GM12864 (cell line): ENCODE measurements at regions not wholly inside any gene's neighbourhood (a gene's known extent, or its start where the extent isn't known, plus 50 kb on each side); places are given as distances from the start of the nearest gene placed in this dataset.

Source experiments
- DNase-seq: peaks from one replicate; pipeline ENCODE4 v3.0.0-alpha.2; 2011; ENCODE audit warnings: low read depth
- H3K4me3 ChIP-seq: 2 replicates; pipeline ENCODE4 v1.5.1; 2011; ENCODE audit warnings: mild to moderate bottlenecking, low read depth, low read length, control low read depth
- TF ChIP-seq, protein P1 (sequence below): IDR thresholded peaks from 2 replicates; pipeline ENCODE4 v1.5.1; 2011; ENCODE audit warnings: low read depth, mild to moderate bottlenecking, moderate library complexity, low read length, control low read depth, inconsistent platforms; ENCODE audit errors: missing control alignments

DNA sequence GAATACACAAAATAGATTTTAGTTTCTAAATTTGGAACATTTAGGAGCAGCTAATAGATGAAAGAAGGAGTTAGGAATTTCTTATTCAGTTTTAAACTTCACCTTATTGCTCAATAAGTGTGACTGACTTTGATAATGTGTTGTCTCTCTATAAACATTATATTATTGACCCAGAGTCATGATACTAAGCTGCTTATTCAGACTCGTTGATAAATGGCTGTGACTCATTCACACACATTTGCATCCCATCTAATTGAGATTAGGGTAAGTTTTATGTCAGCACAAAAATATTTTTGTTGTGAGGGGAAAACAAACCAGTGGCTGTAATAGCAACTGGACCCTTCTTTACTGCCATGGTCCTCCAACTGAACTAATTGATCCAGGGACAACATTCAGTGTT, 137.6 kb downstream of the GOLIM4 start:
- TF ChIP-seq, protein P1, sequence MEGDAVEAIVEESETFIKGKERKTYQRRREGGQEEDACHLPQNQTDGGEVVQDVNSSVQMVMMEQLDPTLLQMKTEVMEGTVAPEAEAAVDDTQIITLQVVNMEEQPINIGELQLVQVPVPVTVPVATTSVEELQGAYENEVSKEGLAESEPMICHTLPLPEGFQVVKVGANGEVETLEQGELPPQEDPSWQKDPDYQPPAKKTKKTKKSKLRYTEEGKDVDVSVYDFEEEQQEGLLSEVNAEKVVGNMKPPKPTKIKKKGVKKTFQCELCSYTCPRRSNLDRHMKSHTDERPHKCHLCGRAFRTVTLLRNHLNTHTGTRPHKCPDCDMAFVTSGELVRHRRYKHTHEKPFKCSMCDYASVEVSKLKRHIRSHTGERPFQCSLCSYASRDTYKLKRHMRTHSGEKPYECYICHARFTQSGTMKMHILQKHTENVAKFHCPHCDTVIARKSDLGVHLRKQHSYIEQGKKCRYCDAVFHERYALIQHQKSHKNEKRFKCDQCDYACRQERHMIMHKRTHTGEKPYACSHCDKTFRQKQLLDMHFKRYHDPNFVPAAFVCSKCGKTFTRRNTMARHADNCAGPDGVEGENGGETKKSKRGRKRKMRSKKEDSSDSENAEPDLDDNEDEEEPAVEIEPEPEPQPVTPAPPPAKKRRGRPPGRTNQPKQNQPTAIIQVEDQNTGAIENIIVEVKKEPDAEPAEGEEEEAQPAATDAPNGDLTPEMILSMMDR, result no peak
- no peak overlapping the region for H3K4me3 ChIP-seq
- DNase-seq, result no peak

DNA sequence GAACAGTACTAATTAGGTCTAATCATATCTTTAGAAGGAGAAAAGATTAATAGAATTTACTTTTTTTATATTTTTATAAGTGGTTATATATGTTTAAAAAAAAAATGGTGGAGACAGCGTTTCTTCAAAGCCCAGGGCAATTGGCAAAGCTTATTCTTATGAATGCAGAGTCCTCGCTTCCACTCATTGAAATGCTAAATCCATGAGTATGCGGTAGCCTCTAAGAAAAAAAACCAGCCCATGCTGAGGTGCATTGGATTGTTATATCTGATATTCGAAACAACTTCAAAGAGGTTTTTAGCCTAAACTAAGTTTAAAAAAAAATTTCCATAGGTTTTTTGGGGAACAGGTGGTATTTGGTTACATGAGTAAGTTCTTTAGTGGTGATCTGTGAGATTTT, 142.8 kb downstream of the GOLIM4 start:
- TF ChIP-seq, protein P1, result no peak
- no peak for DNase-seq
- H3K4me3 ChIP-seq, result no peak overlapping the region

- TF ChIP-seq, protein P1, result no peak
These were observed 145.5 kb downstream of the GOLIM4 start for GRCh38 chr3:167950212-167950611.

GRCh38 chr3:167941234-167941995, 154.3 kb downstream of the GOLIM4 start:
- TF ChIP-seq, protein P1, result no peak
- H3K4me3 ChIP-seq, result no peak overlapping the region
- no peak for DNase-seq

More at GRCh38 chr3:167950212-167950611, 145.5 kb downstream of the GOLIM4 start:
- H3K4me3 ChIP-seq, result no peak overlapping the region
- DNase-seq, result no peak

DNA sequence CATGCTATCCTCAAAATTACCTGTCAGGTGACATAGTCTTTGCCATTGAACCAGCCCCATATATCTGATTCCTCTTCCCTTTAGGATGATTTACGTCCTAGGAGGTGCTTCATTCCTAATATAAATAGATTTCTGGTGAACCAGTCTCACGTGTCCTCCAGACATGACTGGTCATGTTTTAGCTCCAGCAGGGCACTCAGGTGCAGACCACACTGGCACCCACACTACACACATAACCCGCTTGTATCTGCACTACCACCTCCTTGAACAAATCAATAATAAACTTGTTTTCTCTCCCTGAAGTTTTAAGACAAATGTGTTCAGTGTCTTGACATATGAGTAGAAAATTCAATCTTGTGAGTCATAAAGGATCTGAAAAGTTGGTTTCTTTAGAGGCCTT, 155.5 kb downstream of the GOLIM4 start:
- TF ChIP-seq, protein P1, result no peak
- no peak for DNase-seq
- H3K4me3 ChIP-seq, result no peak overlapping the region

- no peak overlapping the region for H3K4me3 ChIP-seq
- TF ChIP-seq, protein P1, result no peak
- no peak for DNase-seq
These were observed 157.2 kb downstream of the GOLIM4 start for GRCh38 chr3:167938516-167938915.

DNA sequence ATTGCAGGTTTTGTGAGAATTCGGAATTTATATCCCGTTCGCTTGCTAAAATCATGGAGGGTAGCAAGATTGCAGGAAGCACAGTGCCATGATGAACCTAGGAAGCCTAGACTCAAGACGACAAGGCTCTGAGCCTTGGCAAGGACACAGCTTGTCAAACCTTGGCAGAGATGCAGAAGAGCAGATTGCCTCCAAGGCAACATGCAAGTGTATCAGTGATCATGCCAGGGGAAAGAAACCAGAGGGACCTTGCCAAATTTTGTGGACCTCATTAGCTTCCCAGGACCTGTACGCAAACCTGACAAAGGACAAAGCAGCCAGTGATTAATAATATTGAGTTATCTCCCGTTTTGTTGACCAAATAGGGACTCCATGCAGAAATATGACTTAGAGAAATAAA, 159.7 kb downstream of the GOLIM4 start:
- no peak overlapping the region for H3K4me3 ChIP-seq
- DNase-seq, result no peak
- TF ChIP-seq, protein P1, result no peak
